Spleen (tissue), 11 donors: ENCODE measurements at regions not wholly inside any gene's neighbourhood (a gene's known extent, or its start where the extent isn't known, plus 50 kb on each side); places are given as distances from the start of the nearest gene placed in this dataset.

Experiments used
- DNase-seq: peaks from one replicate; pipeline ENCODE4 v3.0.0-alpha.2; 2020
- H3K27ac ChIP-seq, 8 donors: fragments of 200-600 bp; sonication (generic) in 7 of 8; 1 replicate in 4 of 8; 2 replicates in 4 of 8; pipeline versions ENCODE4 v1.5.0 to v1.8.0; 2016 to 2021; ENCODE audit warnings: inconsistent platforms in 4 of 8, mild to moderate bottlenecking in 4 of 8, moderate library complexity in 1 of 8
- H3K27me3 ChIP-seq, 7 donors: fragments of 200-600 bp; sonication (generic) in 6 of 7; replicated peaks in 1 of 7; 1 replicate in 4 of 7; 2 replicates in 3 of 7; pipeline versions ENCODE4 v1.5.0 to v1.8.0; 2016 to 2021; ENCODE audit warnings: inconsistent platforms in 3 of 7, mild to moderate bottlenecking in 1 of 7
- H3K36me3 ChIP-seq, 6 donors: fragments of 200-600 bp; sonication (generic) in 5 of 6; 1 replicate in 4 of 6; 2 replicates in 2 of 6; pipeline versions ENCODE4 v1.5.0 to v1.8.0; 2016 to 2021; ENCODE audit warnings: inconsistent platforms in 2 of 6
- H3K4me1 ChIP-seq, 6 donors: fragments of 200-600 bp; sonication (generic) in 5 of 6; 1 replicate in 3 of 6; 2 replicates in 3 of 6; pipeline versions ENCODE4 v1.5.0 to v1.8.0; 2016 to 2021; ENCODE audit warnings: inconsistent platforms in 3 of 6
- H3K4me3 ChIP-seq, 8 donors: fragments of 200-600 bp; sonication (generic) in 7 of 8; 1 replicate in 4 of 8; 2 replicates in 4 of 8; pipeline versions ENCODE4 v1.5.0 to v1.8.0; 2016 to 2021; ENCODE audit warnings: inconsistent platforms in 4 of 8, mild to moderate bottlenecking in 4 of 8, moderate library complexity in 2 of 8
- H3K9me3 ChIP-seq, 8 donors: fragments of 200-600 bp; sonication (generic) in 7 of 8; 1 replicate in 4 of 8; 2 replicates in 4 of 8; pipeline versions ENCODE4 v1.5.0 to v1.8.0; 2016 to 2021; ENCODE audit warnings: inconsistent platforms in 4 of 8
- POLR2A ChIP-seq, 3 donors: fragments of 450-650 bp; IDR thresholded peaks; one replicate each; pipeline ENCODE4 v1.5.1; 2017; ENCODE audit warnings: antibody characterized with exemption in 3 of 3, mild to moderate bottlenecking in 1 of 3
- POLR2AphosphoS5 ChIP-seq, 3 donors: sonication (generic); formaldehyde crosslinking; IDR thresholded peaks; one replicate each; pipeline ENCODE4 v1.5.1; 2017; ENCODE audit warnings: antibody characterized with exemption in 3 of 3
- WGBS, 5 donors: extraction: QIAGEN DNeasy Blood & Tissue Kit in 3 of 5; methylation state at CpG; one replicate each; pipeline versions ENCODE4 v1.1.5 to v1.1.7; 2013 to 2018; 5-methylcytosine and 5-hydroxymethylcytosine counted together
- intact Hi-C: fragments of 100-400 bp; cut with DNase I; formaldehyde crosslinking; loops from one replicate; pipeline ENCODE4 v1.15.0; 2023; ENCODE audit warnings: low total_unique reads
- TF ChIP-seq, protein P1 (sequence below), 11 experiments: fragments of 200-600 bp in 7 of 11; fragments of 450-650 bp in 4 of 11; sonication (generic) in 4 of 11; IDR thresholded peaks in 8 of 11; conservative IDR thresholded peaks in 3 of 11; 1 replicate in 7 of 11; 2 replicates in 4 of 11; pipeline versions ENCODE4 v1.4.0 to v1.8.0; 2016 to 2021; ENCODE audit warnings: antibody characterized with exemption in 11 of 11, inconsistent platforms in 4 of 11, mild to moderate bottlenecking in 1 of 11
- donor health status: healthy with polysubstance abuse.
- donor health status: DM: no; HTN: no; CAD: no; lungs with moderate emphysema.
- donor health status: DM: no; HTN: no; CAD: no.
- donor health status: Bipolar disorder and iron deficiency.
- donor health status: healthy.
- donor health status: DM: no; HTN: no; CAD: no.
- donor health status: DM: yes; HTN: yes; CAD: no.

DNA sequence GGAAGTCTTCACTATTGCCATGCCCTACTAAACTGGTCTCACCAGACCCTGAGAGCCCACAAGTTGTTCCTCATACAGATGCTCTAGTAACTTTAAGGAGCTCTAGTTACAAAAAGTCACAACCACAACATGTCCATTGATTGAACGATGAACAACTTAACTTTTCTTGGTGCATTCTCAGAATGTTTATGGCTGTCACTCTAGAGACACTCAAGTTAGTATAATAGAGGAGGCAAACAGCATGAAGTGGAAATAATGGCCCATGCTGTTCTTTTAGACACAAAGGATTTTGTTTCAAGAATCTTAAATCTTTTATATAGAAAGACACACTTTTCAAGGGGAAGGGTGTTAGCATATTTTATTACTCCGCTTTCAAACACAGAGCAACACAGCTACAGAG is 934.4 kb downstream of the HACE1 start:
- H3K27me3 ChIP-seq = no peaks in the 10 kb centered on the region
- intact Hi-C loops = no loop called here

GRCh38 chr6:103910018-103910417 is 949.7 kb downstream of the HACE1 start:
- TF ChIP-seq POLR2A (IDR thresholded peaks at IDR 0.05) (no peak), POLR2AphosphoS5 (IDR thresholded peaks at IDR 0.05) (no peak)
- TF ChIP-seq, protein P1, sequence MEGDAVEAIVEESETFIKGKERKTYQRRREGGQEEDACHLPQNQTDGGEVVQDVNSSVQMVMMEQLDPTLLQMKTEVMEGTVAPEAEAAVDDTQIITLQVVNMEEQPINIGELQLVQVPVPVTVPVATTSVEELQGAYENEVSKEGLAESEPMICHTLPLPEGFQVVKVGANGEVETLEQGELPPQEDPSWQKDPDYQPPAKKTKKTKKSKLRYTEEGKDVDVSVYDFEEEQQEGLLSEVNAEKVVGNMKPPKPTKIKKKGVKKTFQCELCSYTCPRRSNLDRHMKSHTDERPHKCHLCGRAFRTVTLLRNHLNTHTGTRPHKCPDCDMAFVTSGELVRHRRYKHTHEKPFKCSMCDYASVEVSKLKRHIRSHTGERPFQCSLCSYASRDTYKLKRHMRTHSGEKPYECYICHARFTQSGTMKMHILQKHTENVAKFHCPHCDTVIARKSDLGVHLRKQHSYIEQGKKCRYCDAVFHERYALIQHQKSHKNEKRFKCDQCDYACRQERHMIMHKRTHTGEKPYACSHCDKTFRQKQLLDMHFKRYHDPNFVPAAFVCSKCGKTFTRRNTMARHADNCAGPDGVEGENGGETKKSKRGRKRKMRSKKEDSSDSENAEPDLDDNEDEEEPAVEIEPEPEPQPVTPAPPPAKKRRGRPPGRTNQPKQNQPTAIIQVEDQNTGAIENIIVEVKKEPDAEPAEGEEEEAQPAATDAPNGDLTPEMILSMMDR (IDR thresholded peaks at IDR 0.05 in 8 of 11, conservative IDR thresholded peaks at IDR 0.05 in 3 of 11) = no peak
- intact Hi-C loops = no loop called here
- peaks cover 0 to 35% (median 15%) of the 10 kb centered on the region in 8 donors for H3K9me3 ChIP-seq
- H3K4me1 ChIP-seq = no peaks in the 10 kb centered on the region
- no peak overlapping the region for H3K4me3 ChIP-seq
- no peaks in the 10 kb centered on the region for H3K36me3 ChIP-seq
- no peak overlapping the region for H3K27ac ChIP-seq
- no peak for DNase-seq
- H3K27me3 ChIP-seq = no peaks in the 10 kb centered on the region

More for the DNA sequence above, 934.4 kb downstream of the HACE1 start:
- no peaks in the 10 kb centered on the region for H3K36me3 ChIP-seq
- H3K27ac ChIP-seq = no peak overlapping the region
- no peaks in the 10 kb centered on the region for H3K4me1 ChIP-seq
- 83 to 91% (median 86%) methylated on average over 2 of the region's 2 CpGs for whole genome bisulfite sequencing, 5 donors
- peaks cover 0 to 25% (median 13%) of the 10 kb centered on the region in 8 donors for H3K9me3 ChIP-seq
- no peak for TF ChIP-seq POLR2A (IDR thresholded peaks at IDR 0.05)
- TF ChIP-seq, protein P1 (IDR thresholded peaks at IDR 0.05 in 8 of 11, conservative IDR thresholded peaks at IDR 0.05 in 3 of 11) = no peak
- no peak for TF ChIP-seq POLR2AphosphoS5 (IDR thresholded peaks at IDR 0.05)
- no peak overlapping the region for H3K4me3 ChIP-seq
- DNase-seq = no peak

DNA sequence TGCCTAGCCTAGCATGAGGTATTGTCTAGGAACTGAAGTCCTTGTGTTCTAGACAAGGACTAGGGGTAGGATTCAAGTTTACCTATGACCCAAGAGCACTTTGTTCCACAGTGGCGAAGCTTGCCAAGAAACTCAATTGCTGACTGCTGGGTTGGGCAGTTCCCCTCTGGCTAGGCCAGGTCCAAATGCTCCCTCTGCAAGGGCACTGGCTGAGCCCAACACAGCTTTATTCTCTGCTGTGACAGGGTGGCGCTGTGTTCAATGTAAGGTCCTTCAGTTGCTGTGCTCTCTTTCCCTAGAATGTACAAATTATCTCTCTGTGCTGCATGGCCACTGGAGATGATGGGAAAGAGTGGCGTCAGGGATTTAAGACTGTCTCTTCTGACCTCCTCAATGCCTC is 950.8 kb downstream of the HACE1 start:
- H3K27me3 ChIP-seq = no peaks in the 10 kb centered on the region
- no peak overlapping the region for H3K4me3 ChIP-seq
- no peak overlapping the region for H3K27ac ChIP-seq
- 86 to 95% (median 87%) methylated on average over 3 of the region's 3 CpGs for WGBS, 5 donors
- H3K4me1 ChIP-seq = no peaks in the 10 kb centered on the region
- TF ChIP-seq, protein P1 (IDR thresholded peaks at IDR 0.05 in 8 of 11, conservative IDR thresholded peaks at IDR 0.05 in 3 of 11) = no peak
- TF ChIP-seq POLR2AphosphoS5 (IDR thresholded peaks at IDR 0.05) (no peak), POLR2A (IDR thresholded peaks at IDR 0.05) (no peak)
- no peak for DNase-seq
- H3K36me3 ChIP-seq = no peaks in the 10 kb centered on the region
- H3K9me3 ChIP-seq = peaks cover 0 to 46% (median 16%) of the 10 kb centered on the region in 8 donors
- intact Hi-C loops = no loop called here

- 75 to 90% (median 78%) methylated on average over 2 of the region's 2 CpGs for WGBS, 5 donors
- Histone ChIP-seq H3K27ac (no peak overlapping the region), H3K4me3 (no peak overlapping the region), H3K27me3 (no peaks in the 10 kb centered on the region), H3K36me3 (no peaks in the 10 kb centered on the region), H3K4me1 (no peaks in the 10 kb centered on the region), H3K9me3 (peaks cover 0 to 6% (median 0%) of the 10 kb centered on the region in 8 donors)
- no peak for TF ChIP-seq POLR2AphosphoS5 (IDR thresholded peaks at IDR 0.05)
- TF ChIP-seq, protein P1 (IDR thresholded peaks at IDR 0.05 in 8 of 11, conservative IDR thresholded peaks at IDR 0.05 in 3 of 11) = no peak
- TF ChIP-seq POLR2A (IDR thresholded peaks at IDR 0.05) = no peak
- no peak for DNase-seq
- intact Hi-C loops = no loop called here
Measured at GRCh38 chr6:103895136-103895535, 964.6 kb downstream of the HACE1 start.
